ENCODE measurements at regions not wholly inside any gene's neighbourhood (a gene's known extent, or its start where the extent isn't known, plus 50 kb on each side); places are given as distances from the start of the nearest gene placed in this dataset.

- Histone ChIP-seq H3K36me3 (ENCODE audit: insufficient read depth) (no peaks in the 10 kb centered on the region), H2AFZ (ENCODE audit: low read depth) (no peak overlapping the region), H3K4me2 (no peak overlapping the region), H3K79me2 (ENCODE audit: insufficient read depth, low read depth) (no peaks in the 10 kb centered on the region), H3K27ac (no peak overlapping the region), H3K9ac (no peak overlapping the region), H4K20me1 (ENCODE audit: insufficient read depth) (no peaks in the 10 kb centered on the region), H3K4me3 (IDR thresholded peaks at IDR 0.05; ENCODE audit: insufficient read depth, low read depth, low read length) (no peak overlapping the region), H3K27me3 (ENCODE audit: insufficient read depth, low read depth) (no peaks in the 10 kb centered on the region), H3K4me1 (ENCODE audit: low read depth, poor library complexity, severe bottlenecking) (no peaks in the 10 kb centered on the region)
- no peak for TF ChIP-seq CTCF (conservative IDR thresholded peaks at IDR 0.05; ENCODE audit: low read depth, low read length)
Observed at GRCh38 chr14:101350021-101350420, 211.3 kb upstream of the DIO3 start.

- Histone ChIP-seq H3K27me3 (ENCODE audit: insufficient read depth, low read depth) (no peaks in the 10 kb centered on the region), H3K9ac (no peak overlapping the region), H3K36me3 (ENCODE audit: insufficient read depth) (no peaks in the 10 kb centered on the region), H3K4me2 (no peak overlapping the region), H3K79me2 (ENCODE audit: insufficient read depth, low read depth) (no peaks in the 10 kb centered on the region), H3K27ac (no peak overlapping the region), H3K4me1 (ENCODE audit: low read depth, poor library complexity, severe bottlenecking) (no peaks in the 10 kb centered on the region), H2AFZ (ENCODE audit: low read depth) (no peak overlapping the region), H4K20me1 (ENCODE audit: insufficient read depth) (no peaks in the 10 kb centered on the region), H3K4me3 (IDR thresholded peaks at IDR 0.05; ENCODE audit: insufficient read depth, low read depth, low read length) (no peak overlapping the region)
- TF ChIP-seq CTCF (conservative IDR thresholded peaks at IDR 0.05; ENCODE audit: low read depth, low read length): no peak
Observed at GRCh38 chr14:101350691-101351090, 210.6 kb upstream of the DIO3 start.

DNA sequence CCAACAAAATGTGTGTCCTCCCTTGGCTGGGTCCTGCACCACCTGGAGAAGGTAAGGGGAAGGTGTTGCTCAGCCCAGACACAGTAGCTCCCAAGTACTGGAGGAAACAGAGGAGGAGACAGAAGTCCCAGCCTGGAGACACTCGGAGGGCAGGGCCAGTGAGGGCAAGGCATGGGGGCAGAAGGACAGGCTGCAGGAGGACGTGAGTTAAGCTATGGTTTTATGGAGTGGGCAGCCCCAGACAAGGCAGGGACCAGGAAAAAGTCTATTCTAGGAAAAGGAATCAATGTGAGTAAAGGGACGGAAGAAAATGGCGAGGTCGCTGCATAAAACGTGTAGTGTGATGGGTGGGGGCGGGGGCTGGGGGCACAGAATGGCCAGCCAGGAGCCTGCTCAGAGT is 210.1 kb upstream of the DIO3 start:
- H3K4me1 ChIP-seq (ENCODE audit: low read depth, poor library complexity, severe bottlenecking): no peaks in the 10 kb centered on the region
- H2AFZ ChIP-seq (ENCODE audit: low read depth): no peak overlapping the region
- no peak overlapping the region for H3K9ac ChIP-seq
- no peak overlapping the region for H3K4me2 ChIP-seq
- no peak overlapping the region for H3K27ac ChIP-seq
- H4K20me1 ChIP-seq (ENCODE audit: insufficient read depth): no peaks in the 10 kb centered on the region
- no peaks in the 10 kb centered on the region for H3K36me3 ChIP-seq (ENCODE audit: insufficient read depth)
- H3K79me2 ChIP-seq (ENCODE audit: insufficient read depth, low read depth): no peaks in the 10 kb centered on the region
- H3K27me3 ChIP-seq (ENCODE audit: insufficient read depth, low read depth): no peaks in the 10 kb centered on the region
- no peak for TF ChIP-seq CTCF (conservative IDR thresholded peaks at IDR 0.05; ENCODE audit: low read depth, low read length)
- H3K4me3 ChIP-seq (IDR thresholded peaks at IDR 0.05; ENCODE audit: insufficient read depth, low read depth, low read length): no peak overlapping the region

DNA sequence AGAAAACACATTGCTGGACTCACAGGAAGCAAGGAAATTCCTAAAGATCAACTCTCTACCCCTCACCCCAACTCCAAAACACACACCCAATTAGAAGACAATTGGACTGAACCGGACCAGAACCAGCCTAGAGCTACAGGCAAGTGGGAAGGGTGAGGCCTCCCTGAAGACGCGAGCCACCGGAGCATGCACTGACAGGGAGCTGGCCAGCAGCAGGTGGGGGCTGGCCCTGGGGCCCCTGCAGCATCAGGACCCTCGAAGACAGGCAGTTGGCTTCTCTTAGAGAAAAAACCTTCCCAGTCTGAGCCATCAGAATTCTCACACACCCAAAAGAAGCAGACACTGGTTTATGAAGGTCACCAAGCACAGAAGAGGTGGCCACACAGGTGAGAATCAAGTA is 209.5 kb upstream of the DIO3 start:
- Histone ChIP-seq H3K4me1 (ENCODE audit: low read depth, poor library complexity, severe bottlenecking) (no peaks in the 10 kb centered on the region), H2AFZ (ENCODE audit: low read depth) (no peak overlapping the region), H3K79me2 (ENCODE audit: insufficient read depth, low read depth) (no peaks in the 10 kb centered on the region), H3K36me3 (ENCODE audit: insufficient read depth) (no peaks in the 10 kb centered on the region), H3K9ac (no peak overlapping the region), H3K27me3 (ENCODE audit: insufficient read depth, low read depth) (no peaks in the 10 kb centered on the region), H3K4me3 (IDR thresholded peaks at IDR 0.05; ENCODE audit: insufficient read depth, low read depth, low read length) (no peak overlapping the region), H3K27ac (no peak overlapping the region), H4K20me1 (ENCODE audit: insufficient read depth) (no peaks in the 10 kb centered on the region), H3K4me2 (no peak overlapping the region)
- TF ChIP-seq CTCF (conservative IDR thresholded peaks at IDR 0.05; ENCODE audit: low read depth, low read length): no peak

DNA sequence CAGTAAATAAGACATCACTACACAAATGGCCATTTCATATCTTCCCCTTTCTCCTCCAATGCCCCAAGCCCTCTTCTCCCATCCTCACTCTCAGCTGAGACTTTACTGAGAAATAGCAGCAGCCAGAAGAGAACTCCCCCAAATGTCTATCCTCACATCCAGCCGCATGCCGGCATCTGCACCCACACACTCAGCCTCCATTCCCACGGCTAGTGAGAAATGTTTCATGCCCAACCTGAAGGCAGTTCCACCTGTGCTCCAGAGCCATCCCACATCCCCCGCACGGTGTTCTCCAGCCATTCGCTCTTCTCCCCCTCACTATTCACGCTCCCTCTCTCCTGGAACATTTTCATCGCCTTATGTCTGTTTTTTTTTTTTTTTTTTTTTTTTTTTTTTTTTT is 208.7 kb upstream of the DIO3 start:
- H3K9ac ChIP-seq: no peak overlapping the region
- H3K4me1 ChIP-seq (ENCODE audit: low read depth, poor library complexity, severe bottlenecking): no peaks in the 10 kb centered on the region
- H4K20me1 ChIP-seq (ENCODE audit: insufficient read depth): no peaks in the 10 kb centered on the region
- H3K27ac ChIP-seq: no peak overlapping the region
- H3K4me2 ChIP-seq: no peak overlapping the region
- H3K4me3 ChIP-seq (IDR thresholded peaks at IDR 0.05; ENCODE audit: insufficient read depth, low read depth, low read length): no peak overlapping the region
- no peaks in the 10 kb centered on the region for H3K27me3 ChIP-seq (ENCODE audit: insufficient read depth, low read depth)
- TF ChIP-seq CTCF (conservative IDR thresholded peaks at IDR 0.05; ENCODE audit: low read depth, low read length): no peak
- H3K36me3 ChIP-seq (ENCODE audit: insufficient read depth): no peaks in the 10 kb centered on the region
- H2AFZ ChIP-seq (ENCODE audit: low read depth): no peak overlapping the region
- no peaks in the 10 kb centered on the region for H3K79me2 ChIP-seq (ENCODE audit: insufficient read depth, low read depth)
